IMR-90 (cell line): ENCODE measurements at regions not wholly inside any gene's neighbourhood (a gene's known extent, or its start where the extent isn't known, plus 50 kb on each side); places are given as distances from the start of the nearest gene placed in this dataset.
A peak's percentile ranks its signal among the peaks of the same experiment; 100 is the strongest.

Experiments used
- ATAC-seq: fragments of 200-7000 bp; cut with Tn5 transposase; 2 replicates; pipeline ENCODE4 v1.9.1; 2020; ENCODE audit warnings: low read depth, mild to moderate bottlenecking, moderate library complexity
- BruUV-seq: library from RNA; stranded (reverse); fragments of 400-500 nt; replicated peaks from 2 replicates; lab custom pipeline; 2021; lab: Mats Ljungman, UMichigan
- CTCF ChIA-PET: fragments of 300-600 bp; formaldehyde crosslinking; extraction: SDS; loops from one replicate; lab custom pipeline; 2021; ENCODE audit warnings: antibody characterized with exemption; lab: Yijun Ruan, JAX
- POLR2A ChIA-PET: fragments of 300-600 bp; sonication (Branson Sonifier 250); formaldehyde crosslinking; loops from one replicate; lab custom pipeline; 2022; ENCODE audit warnings: antibody characterized with exemption; ENCODE audit not compliant: unreplicated experiment; lab: Charles Lee
- DNase-seq: peaks from one replicate; pipeline ENCODE4 v3.0.0; 2013
- H2AFZ ChIP-seq: replicated peaks from 2 replicates; pipeline ENCODE3; 2013; ENCODE audit warnings: low read length, mild to moderate bottlenecking; ENCODE audit not compliant: poor library complexity
- H2AK5ac ChIP-seq: 2 replicates; pipeline ENCODE4 v1.6.1; 2013; ENCODE audit warnings: low read depth, low read length, inconsistent platforms
- H2AK9ac ChIP-seq: replicated peaks from 2 replicates; pipeline ENCODE3; 2013; ENCODE audit warnings: mild to moderate bottlenecking, low read depth, low read length, moderate library complexity; ENCODE audit not compliant: poor library complexity
- H2BK120ac ChIP-seq: 2 replicates; pipeline ENCODE4 v1.6.1; 2013; ENCODE audit warnings: low read depth, low read length, inconsistent platforms
- H2BK15ac ChIP-seq: 3 replicates; pipeline ENCODE4 v1.6.1; 2013; ENCODE audit warnings: low read depth, low read length, inconsistent platforms
- H2BK20ac ChIP-seq: 2 replicates; pipeline ENCODE4 v1.6.1; 2013; ENCODE audit warnings: low read depth, mild to moderate bottlenecking, inconsistent platforms, low read length, moderate library complexity
- H2BK5ac ChIP-seq: 2 replicates; pipeline ENCODE4 v1.6.1; 2013; ENCODE audit warnings: mild to moderate bottlenecking, low read depth, low read length, inconsistent platforms; ENCODE audit not compliant: poor library complexity, severe bottlenecking
- H3K14ac ChIP-seq: replicated peaks from 2 replicates; pipeline ENCODE4 v1.6.1; 2013; ENCODE audit warnings: low read depth, low read length, inconsistent platforms
- H3K18ac ChIP-seq: 2 replicates; pipeline ENCODE4 v1.6.1; 2013; ENCODE audit warnings: low read depth, low read length, control low read depth
- H3K23ac ChIP-seq: 2 replicates; pipeline ENCODE4 v1.6.1; 2013; ENCODE audit warnings: low read depth, low read length, inconsistent platforms
- H3K27ac ChIP-seq: 2 replicates; pipeline ENCODE4 v1.5.1; 2013; ENCODE audit warnings: mild to moderate bottlenecking, control low read depth, low read length; ENCODE audit not compliant: insufficient read depth
- H3K27me3 ChIP-seq: 2 replicates; pipeline ENCODE4 v1.6.1; 2013; ENCODE audit warnings: low read length; ENCODE audit not compliant: control insufficient read depth, insufficient read depth
- H3K36me3 ChIP-seq: 2 replicates; pipeline ENCODE4 v1.6.1; 2013; ENCODE audit warnings: low read length, mixed read lengths; ENCODE audit not compliant: control insufficient read depth, insufficient read depth
- H3K4ac ChIP-seq: 2 replicates; pipeline ENCODE4 v1.6.1; 2013; ENCODE audit warnings: low read depth, low read length, inconsistent platforms
- H3K4me1 ChIP-seq: 2 replicates; pipeline ENCODE4 v1.6.1; 2013; ENCODE audit warnings: low read length, mixed read lengths; ENCODE audit not compliant: control insufficient read depth, insufficient read depth
- H3K4me2 ChIP-seq: 2 replicates; pipeline ENCODE4 v1.6.1; 2013; ENCODE audit warnings: low read depth, mild to moderate bottlenecking, control low read depth, low read length, moderate library complexity
- H3K4me3 ChIP-seq: 2 replicates; pipeline ENCODE4 v1.5.1; 2013; ENCODE audit warnings: low read depth, mild to moderate bottlenecking, control low read depth, low read length, moderate library complexity; ENCODE audit not compliant: insufficient read depth
- H3K56ac ChIP-seq: 2 replicates; pipeline ENCODE4 v1.6.1; 2013; ENCODE audit warnings: low read length, inconsistent platforms; ENCODE audit not compliant: insufficient read depth; ENCODE audit errors: extremely low read depth
- H3K79me1 ChIP-seq, 2 experiments: 2 replicates each; pipeline ENCODE4 v1.6.1; 2013; ENCODE audit warnings: low read length in 2 of 2, inconsistent platforms in 1 of 2, low read depth in 1 of 2
- H3K9ac ChIP-seq: 2 replicates; pipeline ENCODE4 v1.6.1; 2013; ENCODE audit warnings: low read depth, low read length, control low read depth
- H3K9me1 ChIP-seq: 2 replicates; pipeline ENCODE4 v1.6.1; 2013; ENCODE audit warnings: low read length, inconsistent platforms; ENCODE audit not compliant: insufficient read depth
- H3K9me3 ChIP-seq: 2 replicates; pipeline ENCODE4 v1.6.1; 2013; ENCODE audit warnings: low read length; ENCODE audit not compliant: control insufficient read depth, insufficient read depth
- H4K20me1 ChIP-seq: 2 replicates; pipeline ENCODE4 v1.6.1; 2013; ENCODE audit warnings: low read length, inconsistent platforms; ENCODE audit not compliant: insufficient read depth
- H4K5ac ChIP-seq: 2 replicates; pipeline ENCODE4 v1.6.1; 2013; ENCODE audit warnings: mild to moderate bottlenecking, low read depth, low read length, control low read depth
- H4K8ac ChIP-seq, 2 experiments: 2 replicates each; pipeline ENCODE4 v1.6.1; 2013; ENCODE audit warnings: low read depth in 2 of 2, low read length in 2 of 2, control low read depth in 1 of 2, inconsistent platforms in 1 of 2
- H4K91ac ChIP-seq: 2 replicates; pipeline ENCODE4 v1.6.1; 2013; ENCODE audit warnings: low read depth, low read length, inconsistent platforms; ENCODE audit not compliant: insufficient read depth
- BHLHE40 ChIP-seq: fragments of 150-350 bp; IDR thresholded peaks from 2 replicates; pipeline ENCODE4 v1.6.1; 2016; ENCODE audit warnings: mild to moderate bottlenecking, low read depth, low read length
- CEBPB ChIP-seq: IDR thresholded peaks from 2 replicates; pipeline ENCODE4 v1.6.1; 2012; ENCODE audit warnings: low read depth, low read length, improper control_type of control experiment
- FOS ChIP-seq: fragments of 150-350 bp; IDR thresholded peaks from 2 replicates; pipeline ENCODE4 v1.6.1; 2016; ENCODE audit warnings: low read depth, low read length
- MAFK ChIP-seq: IDR thresholded peaks from 2 replicates; pipeline ENCODE4 v1.6.1; 2012; ENCODE audit warnings: low read depth, low read length, improper control_type of control experiment
- MAZ ChIP-seq: IDR thresholded peaks from 2 replicates; pipeline ENCODE4 v1.6.1; 2012; ENCODE audit warnings: low read depth, mild to moderate bottlenecking, low read length, improper control_type of control experiment, moderate library complexity, borderline replicate concordance
- MXI1 ChIP-seq: IDR thresholded peaks from 2 replicates; pipeline ENCODE4 v1.6.1; 2012; ENCODE audit warnings: low read depth, mild to moderate bottlenecking, low read length, moderate library complexity, borderline replicate concordance
- NFE2L2 ChIP-seq: fragments of 150-350 bp; IDR thresholded peaks from 2 replicates; pipeline ENCODE4 v1.6.1; 2016; ENCODE audit warnings: low read depth, mild to moderate bottlenecking, low read length
- POLR2A ChIP-seq: IDR thresholded peaks from 2 replicates; pipeline ENCODE4 v1.6.1; 2012; ENCODE audit warnings: mild to moderate bottlenecking, low read depth, low read length
- RAD21 ChIP-seq: IDR thresholded peaks from 2 replicates; pipeline ENCODE4 v1.6.1; 2012; ENCODE audit warnings: low read length, improper control_type of control experiment
- RCOR1 ChIP-seq: IDR thresholded peaks from 2 replicates; pipeline ENCODE4 v1.6.1; 2012; ENCODE audit warnings: mild to moderate bottlenecking, low read length, improper control_type of control experiment; ENCODE audit not compliant: insufficient replicate concordance
- RFX5 ChIP-seq: IDR thresholded peaks from 2 replicates; pipeline ENCODE4 v1.8.0; 2012; ENCODE audit warnings: low read depth, mild to moderate bottlenecking, low read length, moderate library complexity
- SMC3 ChIP-seq: fragments of 150-350 bp; IDR thresholded peaks from 2 replicates; pipeline ENCODE4 v1.6.1; 2016; ENCODE audit warnings: low read depth, mild to moderate bottlenecking, antibody characterized with exemption, low read length, moderate library complexity
- WGBS, 2 experiments: methylation state at CpG; one replicate each; pipeline versions ENCODE4 v1.1.5 to v1.1.7; 2013; ENCODE audit warnings: missing lambda C conversion rate in 2 of 2; ENCODE audit not compliant: insufficient read length in 1 of 2; ENCODE audit errors: extremely low coverage in 2 of 2; 5-methylcytosine and 5-hydroxymethylcytosine counted together
- dilution Hi-C: fragments of 300-500 bp; cut with HindIII; formaldehyde crosslinking; loops from one replicate; pipeline ENCODE4 v1.14.3; 2018; ENCODE audit warnings: low sequenced_read_pairs; ENCODE audit not compliant: unreplicated experiment
- in situ Hi-C: fragments of 300-500 bp; cut with MboI; formaldehyde crosslinking; loops from 3 replicates; pipeline ENCODE4 v1.14.3; 2019; ENCODE audit warnings: low sequenced_read_pairs, inconsistent platforms, mixed read lengths
- intact Hi-C: fragments of 100-400 bp; cut with micrococcal nuclease; formaldehyde crosslinking; loops from 2 replicates; pipeline ENCODE4 v1.10.0; 2022
- TF ChIP-seq, protein P1 (sequence below): fragments of 150-350 bp; IDR thresholded peaks from 2 replicates; pipeline ENCODE4 v1.6.1; 2016; ENCODE audit warnings: low read depth, mild to moderate bottlenecking, low read length, moderate library complexity, borderline replicate concordance
- TF ChIP-seq, protein P2 (sequence below): fragments of 150-350 bp; IDR thresholded peaks from 2 replicates; pipeline ENCODE4 v1.6.1; 2017; ENCODE audit warnings: mild to moderate bottlenecking, antibody characterized with exemption, low read length, low read depth
- TF ChIP-seq, protein P3 (sequence below): conservative IDR thresholded peaks from 2 replicates; pipeline ENCODE4 v1.5.1; 2012; ENCODE audit warnings: mild to moderate bottlenecking, low read depth, low read length, improper control_type of control experiment

DNA sequence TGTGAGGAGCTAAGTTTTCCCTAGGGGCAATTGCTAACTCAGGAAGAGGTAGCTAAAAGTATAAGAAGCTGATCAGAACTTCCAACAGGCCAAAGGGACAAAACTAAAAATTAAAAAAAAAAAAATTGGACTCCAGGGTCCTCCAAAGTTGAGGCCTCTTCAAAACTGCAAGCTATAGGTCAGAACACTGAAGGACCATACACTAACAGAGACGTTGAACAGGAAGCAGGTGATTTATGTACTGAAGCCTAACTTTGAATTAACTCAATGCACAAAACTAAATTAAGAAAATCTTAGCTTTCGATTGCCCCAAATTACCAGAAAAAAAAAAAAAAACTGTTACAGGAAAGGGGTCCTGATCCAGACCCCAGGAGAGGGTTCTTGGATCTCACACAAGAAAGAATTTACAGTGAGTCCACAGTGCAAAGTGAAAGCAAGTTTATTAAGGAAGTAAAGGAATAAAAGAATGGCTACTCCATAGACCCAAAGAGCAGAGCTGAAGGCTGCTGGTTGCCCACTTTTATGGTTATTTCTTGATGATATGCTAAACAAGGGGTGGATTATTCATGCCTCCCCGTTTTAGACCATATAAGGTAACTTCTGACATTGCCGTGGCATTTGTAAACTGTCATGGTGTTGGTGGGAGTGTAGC, 442.8 kb upstream of the NECTIN3 start:
- H2BK20ac ChIP-seq, result no peak overlapping the region
- no peak overlapping the region for H2BK15ac ChIP-seq
- H4K8ac ChIP-seq, result no peak overlapping the region
- no peak overlapping the region for H3K23ac ChIP-seq
- in situ Hi-C loops, result no loop called here
- TF ChIP-seq BHLHE40 (no peak), RFX5 (no peak), RAD21 (no peak), SMC3 (no peak), MXI1 (no peak), MAFK (no peak), POLR2A (no peak), NFE2L2 (no peak), CEBPB (no peak), MAZ (no peak), FOS (no peak), RCOR1 (no peak)
- TF ChIP-seq, protein P1, sequence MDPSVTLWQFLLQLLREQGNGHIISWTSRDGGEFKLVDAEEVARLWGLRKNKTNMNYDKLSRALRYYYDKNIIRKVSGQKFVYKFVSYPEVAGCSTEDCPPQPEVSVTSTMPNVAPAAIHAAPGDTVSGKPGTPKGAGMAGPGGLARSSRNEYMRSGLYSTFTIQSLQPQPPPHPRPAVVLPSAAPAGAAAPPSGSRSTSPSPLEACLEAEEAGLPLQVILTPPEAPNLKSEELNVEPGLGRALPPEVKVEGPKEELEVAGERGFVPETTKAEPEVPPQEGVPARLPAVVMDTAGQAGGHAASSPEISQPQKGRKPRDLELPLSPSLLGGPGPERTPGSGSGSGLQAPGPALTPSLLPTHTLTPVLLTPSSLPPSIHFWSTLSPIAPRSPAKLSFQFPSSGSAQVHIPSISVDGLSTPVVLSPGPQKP, result no peak
- TF ChIP-seq, protein P2, sequence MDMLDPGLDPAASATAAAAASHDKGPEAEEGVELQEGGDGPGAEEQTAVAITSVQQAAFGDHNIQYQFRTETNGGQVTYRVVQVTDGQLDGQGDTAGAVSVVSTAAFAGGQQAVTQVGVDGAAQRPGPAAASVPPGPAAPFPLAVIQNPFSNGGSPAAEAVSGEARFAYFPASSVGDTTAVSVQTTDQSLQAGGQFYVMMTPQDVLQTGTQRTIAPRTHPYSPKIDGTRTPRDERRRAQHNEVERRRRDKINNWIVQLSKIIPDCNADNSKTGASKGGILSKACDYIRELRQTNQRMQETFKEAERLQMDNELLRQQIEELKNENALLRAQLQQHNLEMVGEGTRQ, result no peak
- TF ChIP-seq, protein P3, sequence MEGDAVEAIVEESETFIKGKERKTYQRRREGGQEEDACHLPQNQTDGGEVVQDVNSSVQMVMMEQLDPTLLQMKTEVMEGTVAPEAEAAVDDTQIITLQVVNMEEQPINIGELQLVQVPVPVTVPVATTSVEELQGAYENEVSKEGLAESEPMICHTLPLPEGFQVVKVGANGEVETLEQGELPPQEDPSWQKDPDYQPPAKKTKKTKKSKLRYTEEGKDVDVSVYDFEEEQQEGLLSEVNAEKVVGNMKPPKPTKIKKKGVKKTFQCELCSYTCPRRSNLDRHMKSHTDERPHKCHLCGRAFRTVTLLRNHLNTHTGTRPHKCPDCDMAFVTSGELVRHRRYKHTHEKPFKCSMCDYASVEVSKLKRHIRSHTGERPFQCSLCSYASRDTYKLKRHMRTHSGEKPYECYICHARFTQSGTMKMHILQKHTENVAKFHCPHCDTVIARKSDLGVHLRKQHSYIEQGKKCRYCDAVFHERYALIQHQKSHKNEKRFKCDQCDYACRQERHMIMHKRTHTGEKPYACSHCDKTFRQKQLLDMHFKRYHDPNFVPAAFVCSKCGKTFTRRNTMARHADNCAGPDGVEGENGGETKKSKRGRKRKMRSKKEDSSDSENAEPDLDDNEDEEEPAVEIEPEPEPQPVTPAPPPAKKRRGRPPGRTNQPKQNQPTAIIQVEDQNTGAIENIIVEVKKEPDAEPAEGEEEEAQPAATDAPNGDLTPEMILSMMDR, result no peak
- no peak overlapping the region for H3K9ac ChIP-seq
- no peak overlapping the region for H3K56ac ChIP-seq
- 100% methylated on average over 2 of the region's 4 CpGs; no CpG with 5 or more reads in 1 of the 2 experiments for WGBS, 2 experiments
- no peak overlapping the region for H3K4me2 ChIP-seq
- no peak overlapping the region for H2AK9ac ChIP-seq
- ATAC-seq (no peak), DNase-seq (no peak)
- no peak overlapping the region for H2AFZ ChIP-seq
- intact Hi-C loops, result no loop called here
- H3K79me1 ChIP-seq, result no peaks in the 10 kb centered on the region
- no peaks in the 10 kb centered on the region for H3K9me1 ChIP-seq
- 0 out of 2 replicates have a peak, but pooled peaks cover 2% of the 10 kb centered on the region for H3K4me1 ChIP-seq
- dilution Hi-C loops, result no loop called here
- no peaks in the 10 kb centered on the region for H3K36me3 ChIP-seq
- no peaks in the 10 kb centered on the region for H3K9me3 ChIP-seq
- no peak overlapping the region for H2AK5ac ChIP-seq
- 0 out of 2 replicates have a peak overlapping the region, but pooled peaks have one; percentile 59 for H3K14ac ChIP-seq
- H2BK5ac ChIP-seq, result no peak overlapping the region
- H3K4ac ChIP-seq, result no peak overlapping the region
- no peak overlapping the region for H3K27ac ChIP-seq
- H4K20me1 ChIP-seq, result no peaks in the 10 kb centered on the region
- no peak overlapping the region for H2BK120ac ChIP-seq
- CTCF ChIA-PET, result interaction anchor here (0.7 to 1.2 kb wide), 2 partner anchors 23 to 624 kb away, joined by 4 read pairs; no protein-coding TSS in a partner anchor
- peak overlapping the region; percentile 20; the same call in 1 of the 2 replicates for H4K5ac ChIP-seq
- no peaks in the 10 kb centered on the region for H3K27me3 ChIP-seq
- H4K91ac ChIP-seq, result no peak overlapping the region
- no TSS peak for BruUV-seq
- H3K18ac ChIP-seq, result no peak overlapping the region; the same call in 1 of the 2 replicates
- no peak overlapping the region for H3K4me3 ChIP-seq
- POLR2A ChIA-PET, result no interaction called here
